ENCODE measurements at regions not wholly inside any gene's neighbourhood (a gene's known extent, or its start where the extent isn't known, plus 50 kb on each side); places are given as distances from the start of the nearest gene placed in this dataset.
A peak's percentile ranks its signal among the peaks of the same experiment; 100 is the strongest.

DNA sequence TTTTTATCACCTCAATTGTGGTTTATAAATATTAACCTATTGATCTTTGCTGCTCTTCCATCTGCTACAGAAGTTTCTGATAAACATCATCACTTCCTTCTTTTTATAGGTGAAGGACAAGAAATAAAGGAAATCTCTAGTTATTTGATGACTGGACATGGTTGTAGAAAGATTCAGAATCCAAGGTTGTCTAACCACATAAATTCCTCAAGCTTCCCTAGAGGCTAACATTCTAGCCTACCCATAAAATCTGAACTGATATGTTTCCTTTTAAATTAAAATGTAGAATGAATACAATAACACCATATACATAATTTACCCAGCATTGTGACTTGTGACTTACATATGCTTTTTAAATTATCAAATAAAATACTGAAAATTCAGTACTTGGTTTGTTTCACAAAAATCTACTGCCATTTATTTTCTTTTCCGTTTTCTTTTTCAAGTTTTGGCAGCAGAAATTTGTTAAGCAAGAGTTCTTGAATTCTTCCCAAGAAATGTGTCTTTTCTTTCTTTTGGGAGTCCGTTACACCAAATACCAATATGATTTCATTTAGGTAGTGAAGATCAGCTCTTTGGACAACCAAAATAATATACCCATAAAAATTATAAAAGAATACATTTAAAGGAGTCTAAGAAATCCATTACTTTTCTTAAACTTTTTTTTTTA is 513.2 kb upstream of the ADGRL2 start:
- TF ChIP-seq, protein P1, sequence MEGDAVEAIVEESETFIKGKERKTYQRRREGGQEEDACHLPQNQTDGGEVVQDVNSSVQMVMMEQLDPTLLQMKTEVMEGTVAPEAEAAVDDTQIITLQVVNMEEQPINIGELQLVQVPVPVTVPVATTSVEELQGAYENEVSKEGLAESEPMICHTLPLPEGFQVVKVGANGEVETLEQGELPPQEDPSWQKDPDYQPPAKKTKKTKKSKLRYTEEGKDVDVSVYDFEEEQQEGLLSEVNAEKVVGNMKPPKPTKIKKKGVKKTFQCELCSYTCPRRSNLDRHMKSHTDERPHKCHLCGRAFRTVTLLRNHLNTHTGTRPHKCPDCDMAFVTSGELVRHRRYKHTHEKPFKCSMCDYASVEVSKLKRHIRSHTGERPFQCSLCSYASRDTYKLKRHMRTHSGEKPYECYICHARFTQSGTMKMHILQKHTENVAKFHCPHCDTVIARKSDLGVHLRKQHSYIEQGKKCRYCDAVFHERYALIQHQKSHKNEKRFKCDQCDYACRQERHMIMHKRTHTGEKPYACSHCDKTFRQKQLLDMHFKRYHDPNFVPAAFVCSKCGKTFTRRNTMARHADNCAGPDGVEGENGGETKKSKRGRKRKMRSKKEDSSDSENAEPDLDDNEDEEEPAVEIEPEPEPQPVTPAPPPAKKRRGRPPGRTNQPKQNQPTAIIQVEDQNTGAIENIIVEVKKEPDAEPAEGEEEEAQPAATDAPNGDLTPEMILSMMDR (conservative IDR thresholded peaks at IDR 0.05; ENCODE audit: low read depth, low read length) = no peak
- no peak for DNase-seq (ENCODE audit: low read depth)
- H3K4me3 ChIP-seq (ENCODE audit: low read length) = no peak overlapping the region

DNA sequence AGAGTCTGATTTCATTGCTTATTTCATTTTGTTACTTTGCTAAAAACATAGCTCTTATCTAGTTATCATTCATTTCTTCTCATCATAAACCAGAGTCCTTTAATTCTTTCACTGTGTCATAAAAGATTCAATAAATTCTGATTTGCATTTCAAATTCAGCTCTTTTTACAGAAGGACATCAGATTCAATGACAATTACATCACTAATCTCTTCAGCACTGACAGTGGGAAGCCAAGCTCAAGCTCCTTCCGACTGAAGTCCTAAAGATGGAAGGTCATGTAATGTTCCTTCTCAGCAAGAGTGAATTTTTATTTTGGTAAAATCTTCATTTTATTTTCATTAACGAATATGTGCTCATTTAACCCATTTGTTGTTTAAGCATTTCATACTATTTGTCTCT is 530.7 kb upstream of the ADGRL2 start:
- DNase-seq (ENCODE audit: low read depth) = no peak
- H3K4me3 ChIP-seq (ENCODE audit: low read length) = no peak overlapping the region
- TF ChIP-seq, protein P1 (conservative IDR thresholded peaks at IDR 0.05; ENCODE audit: low read depth, low read length) = no peak

DNA sequence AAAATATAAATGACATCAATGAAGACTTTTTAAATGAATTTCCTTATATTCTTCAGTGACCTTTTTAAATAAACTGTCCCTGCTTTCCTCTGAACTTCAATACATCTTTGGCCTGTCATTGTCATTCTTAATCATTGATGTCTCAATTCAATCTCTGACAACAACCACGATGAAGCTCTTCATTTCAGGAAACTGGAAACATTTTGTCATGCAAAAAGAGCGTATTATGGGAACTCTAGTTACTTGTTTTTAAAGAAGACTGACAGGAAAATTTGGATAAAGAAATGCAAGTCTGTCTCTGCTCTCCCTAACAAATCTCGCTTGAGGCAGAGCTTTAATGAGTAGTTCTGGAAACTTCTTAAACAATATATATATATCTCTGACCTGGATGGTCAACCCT is 535.8 kb upstream of the ADGRL2 start:
- no peak overlapping the region for H3K4me3 ChIP-seq (ENCODE audit: low read length)
- no peak for DNase-seq (ENCODE audit: low read depth)
- TF ChIP-seq, protein P1 (conservative IDR thresholded peaks at IDR 0.05; ENCODE audit: low read depth, low read length) = no peak

DNA sequence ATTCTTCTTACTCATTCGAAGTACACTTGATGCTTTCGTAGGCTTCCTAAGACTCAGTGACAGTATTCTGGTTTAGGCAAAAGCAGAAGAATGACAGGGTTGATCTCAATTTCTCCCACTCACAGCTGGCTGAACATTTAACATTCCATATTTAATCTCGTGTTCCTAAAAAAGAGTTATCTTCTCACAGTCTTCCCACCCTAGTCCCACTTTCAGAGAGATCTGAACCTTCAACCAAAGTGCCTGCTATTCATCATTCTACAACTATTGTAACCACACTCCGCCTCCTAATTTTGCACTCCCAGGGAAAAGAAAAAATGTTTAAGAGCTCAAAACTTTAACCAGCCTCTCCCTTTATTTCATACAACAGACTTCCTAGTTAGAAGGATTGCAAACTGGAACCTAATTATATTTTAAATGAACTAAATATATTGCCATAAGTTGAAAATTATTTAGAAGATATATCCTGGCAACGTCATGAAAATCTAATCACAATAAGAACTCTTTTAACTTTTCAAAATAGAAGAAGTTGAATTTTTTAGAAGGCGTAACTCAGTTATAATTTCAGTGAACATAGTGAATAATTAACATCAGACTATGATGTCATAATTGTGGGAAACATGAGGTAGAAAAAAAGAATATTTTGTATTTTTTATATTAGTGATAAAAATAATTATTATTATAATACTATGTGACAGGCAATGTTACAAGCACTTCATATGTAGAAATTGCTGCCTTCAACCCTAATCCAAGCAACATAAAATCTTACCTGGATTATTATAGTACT is 540.9 kb upstream of the ADGRL2 start:
- no peak overlapping the region for H3K4me3 ChIP-seq (ENCODE audit: low read length)
- TF ChIP-seq, protein P1 (conservative IDR thresholded peaks at IDR 0.05; ENCODE audit: low read depth, low read length) = no peak
- no peak for DNase-seq (ENCODE audit: low read depth)

DNA sequence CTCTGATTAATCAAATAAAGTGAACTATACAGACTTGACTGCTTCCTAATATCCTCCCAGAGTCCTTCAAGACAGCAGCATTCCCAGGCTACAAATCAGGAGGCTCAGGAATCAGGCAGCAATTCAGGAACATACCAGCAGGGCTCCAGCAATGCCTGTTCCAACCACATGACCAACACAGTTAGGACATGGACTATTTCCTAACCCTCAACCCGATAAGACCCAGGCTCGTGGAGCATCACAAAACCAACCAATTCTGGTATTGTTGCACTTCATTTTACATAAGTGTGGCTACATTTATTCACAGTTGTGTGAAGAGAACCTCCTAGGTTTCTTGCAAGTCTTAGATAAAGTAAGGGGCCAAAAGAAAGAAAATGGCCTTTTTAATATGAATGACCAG is 546.2 kb upstream of the ADGRL2 start:
- H3K4me3 ChIP-seq (ENCODE audit: low read length) = no peak overlapping the region
- TF ChIP-seq, protein P1 (conservative IDR thresholded peaks at IDR 0.05; ENCODE audit: low read depth, low read length) = peak; percentile 32
- DNase-seq (ENCODE audit: low read depth) = no peak

DNA sequence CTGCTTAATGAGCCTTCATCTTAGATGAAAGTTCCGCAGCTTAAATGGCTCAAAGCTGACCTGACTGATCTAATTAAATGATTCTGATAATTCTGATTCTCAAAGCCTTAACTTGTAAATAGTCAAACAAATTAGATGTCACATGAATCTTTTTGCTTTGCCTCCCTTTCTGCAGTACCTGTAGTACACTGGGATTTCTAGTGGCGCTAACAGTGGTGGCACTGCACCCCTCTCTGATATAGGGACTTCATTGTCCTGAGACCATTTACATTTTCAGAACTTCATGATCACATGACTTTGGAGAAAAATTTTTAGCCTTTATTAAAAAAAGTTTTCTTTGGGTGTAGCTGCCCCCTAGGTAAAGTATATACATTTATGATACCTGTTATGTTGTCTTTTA is 546.7 kb upstream of the ADGRL2 start:
- TF ChIP-seq, protein P1 (conservative IDR thresholded peaks at IDR 0.05; ENCODE audit: low read depth, low read length) = no peak
- no peak for DNase-seq (ENCODE audit: low read depth)
- H3K4me3 ChIP-seq (ENCODE audit: low read length) = no peak overlapping the region
